ENCODE measurements at regions not wholly inside any gene's neighbourhood (a gene's known extent, or its start where the extent isn't known, plus 50 kb on each side); places are given as distances from the start of the nearest gene placed in this dataset.

DNA sequence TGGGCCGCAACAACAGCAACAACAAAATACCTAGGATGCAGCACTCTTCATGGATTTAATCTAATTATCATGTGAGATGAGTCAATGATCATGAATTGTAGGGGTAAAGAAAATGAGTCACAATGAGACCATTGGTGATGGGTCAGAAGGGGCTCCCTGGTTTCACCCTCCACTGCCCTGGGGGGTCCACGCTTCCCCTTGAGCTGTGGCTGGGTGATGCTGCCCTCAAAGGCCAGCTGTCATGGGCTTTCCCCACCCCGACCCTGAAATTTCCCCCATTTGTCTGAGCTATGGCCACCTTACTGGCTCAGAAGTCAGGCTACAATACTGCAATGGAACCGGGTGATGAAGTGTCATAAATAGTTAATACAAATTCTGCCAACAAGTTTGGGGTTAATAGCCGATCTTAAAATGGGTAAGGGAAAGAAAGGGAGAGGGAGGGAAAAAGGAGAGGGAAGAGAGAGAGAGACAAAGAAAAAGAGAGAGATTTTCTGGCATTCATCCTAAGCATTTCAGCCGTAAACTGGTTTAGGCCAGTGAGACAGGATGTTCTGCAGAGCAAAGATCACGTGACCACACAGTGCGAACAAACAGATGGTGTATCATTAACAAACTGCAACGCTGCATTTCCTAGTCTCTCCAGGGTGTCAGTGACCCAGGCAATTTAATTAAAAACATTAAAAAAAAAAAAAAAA, 143.4 kb upstream of the ERRFI1 start (continued):
- peak; percentile 98 for TF ChIP-seq USF2 (IDR thresholded peaks at IDR 0.05; ENCODE audit: low read depth, low read length)
- TF ChIP-seq USF2 (CRISPR knock-in tag; IDR thresholded peaks at IDR 0.05; ENCODE audit: borderline replicate concordance): peak; percentile 88; the same call in 1 of the 2 replicates
- peak; percentile 91; the same call in 1 of the 2 replicates for TF ChIP-seq GTF2F1 (IDR thresholded peaks at IDR 0.05; ENCODE audit: low read length)
- TF ChIP-seq GABPA (IDR thresholded peaks at IDR 0.05; ENCODE audit: low read depth, low read length): no peak
- TF ChIP-seq GABPA (CRISPR knock-in tag; IDR thresholded peaks at IDR 0.05; ENCODE audit: low read depth): 0 out of 2 replicates have a peak, but pooled peaks have one; percentile 16
- TF ChIP-seq NFYB (CRISPR knock-in tag; IDR thresholded peaks at IDR 0.05): 0 out of 2 replicates have a peak, but pooled peaks have one; percentile 5
- TF ChIP-seq, protein P1, sequence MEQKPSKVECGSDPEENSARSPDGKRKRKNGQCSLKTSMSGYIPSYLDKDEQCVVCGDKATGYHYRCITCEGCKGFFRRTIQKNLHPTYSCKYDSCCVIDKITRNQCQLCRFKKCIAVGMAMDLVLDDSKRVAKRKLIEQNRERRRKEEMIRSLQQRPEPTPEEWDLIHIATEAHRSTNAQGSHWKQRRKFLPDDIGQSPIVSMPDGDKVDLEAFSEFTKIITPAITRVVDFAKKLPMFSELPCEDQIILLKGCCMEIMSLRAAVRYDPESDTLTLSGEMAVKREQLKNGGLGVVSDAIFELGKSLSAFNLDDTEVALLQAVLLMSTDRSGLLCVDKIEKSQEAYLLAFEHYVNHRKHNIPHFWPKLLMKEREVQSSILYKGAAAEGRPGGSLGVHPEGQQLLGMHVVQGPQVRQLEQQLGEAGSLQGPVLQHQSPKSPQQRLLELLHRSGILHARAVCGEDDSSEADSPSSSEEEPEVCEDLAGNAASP (CRISPR knock-in tag; IDR thresholded peaks at IDR 0.05; ENCODE audit: borderline replicate concordance): no peak
- TF ChIP-seq RBFOX2 (IDR thresholded peaks at IDR 0.05; ENCODE audit: low read depth, low read length): 0 out of 2 replicates have a peak, but pooled peaks have one; percentile 24
- TF ChIP-seq, protein P2, sequence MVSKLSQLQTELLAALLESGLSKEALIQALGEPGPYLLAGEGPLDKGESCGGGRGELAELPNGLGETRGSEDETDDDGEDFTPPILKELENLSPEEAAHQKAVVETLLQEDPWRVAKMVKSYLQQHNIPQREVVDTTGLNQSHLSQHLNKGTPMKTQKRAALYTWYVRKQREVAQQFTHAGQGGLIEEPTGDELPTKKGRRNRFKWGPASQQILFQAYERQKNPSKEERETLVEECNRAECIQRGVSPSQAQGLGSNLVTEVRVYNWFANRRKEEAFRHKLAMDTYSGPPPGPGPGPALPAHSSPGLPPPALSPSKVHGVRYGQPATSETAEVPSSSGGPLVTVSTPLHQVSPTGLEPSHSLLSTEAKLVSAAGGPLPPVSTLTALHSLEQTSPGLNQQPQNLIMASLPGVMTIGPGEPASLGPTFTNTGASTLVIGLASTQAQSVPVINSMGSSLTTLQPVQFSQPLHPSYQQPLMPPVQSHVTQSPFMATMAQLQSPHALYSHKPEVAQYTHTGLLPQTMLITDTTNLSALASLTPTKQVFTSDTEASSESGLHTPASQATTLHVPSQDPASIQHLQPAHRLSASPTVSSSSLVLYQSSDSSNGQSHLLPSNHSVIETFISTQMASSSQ (IDR thresholded peaks at IDR 0.05; ENCODE audit: low read depth): peak; percentile 75; the same call in 1 of the 2 replicates
- TF ChIP-seq, protein P2 (CRISPR knock-in tag; IDR thresholded peaks at IDR 0.05; ENCODE audit: borderline replicate concordance): no peak; the same call in 1 of the 2 replicates
- TF ChIP-seq SP4 (CRISPR knock-in tag; IDR thresholded peaks at IDR 0.05): peak; percentile 42; the same call in 1 of the 2 replicates
- peak; percentile 40 for TF ChIP-seq PHF5A (CRISPR knock-in tag; IDR thresholded peaks at IDR 0.05; ENCODE audit: low read depth, unreplicated experiment)
- TF ChIP-seq FOXA3 (CRISPR knock-in tag; IDR thresholded peaks at IDR 0.05): 0 out of 2 replicates have a peak, but pooled peaks have one; percentile 5
- TF ChIP-seq LCORL (IDR thresholded peaks at IDR 0.05): peak; percentile 69; the same call in 1 of the 2 replicates
- no peak for TF ChIP-seq LCORL (CRISPR knock-in tag; IDR thresholded peaks at IDR 0.05)
- TF ChIP-seq ZNF564 (CRISPR knock-in tag; IDR thresholded peaks at IDR 0.05): 0 out of 2 replicates have a peak, but pooled peaks have one; percentile 42
- TF ChIP-seq ZNF703 (CRISPR knock-in tag; IDR thresholded peaks at IDR 0.05; ENCODE audit: borderline replicate concordance): 0 out of 2 replicates have a peak, but pooled peaks have one; percentile 17
- peak; percentile 59 for TF ChIP-seq MAFF (IDR thresholded peaks at IDR 0.05; ENCODE audit: low read depth, low read length)
- TF ChIP-seq POLR2AphosphoS5 (IDR thresholded peaks at IDR 0.05; ENCODE audit: low read depth, low read length): peak; percentile 50; the same call in 1 of the 2 replicates
